ENCODE measurements at regions not wholly inside any gene's neighbourhood (a gene's known extent, or its start where the extent isn't known, plus 50 kb on each side); places are given as distances from the start of the nearest gene placed in this dataset.

- no peak for TF ChIP-seq EZH2 (IDR thresholded peaks at IDR 0.05; ENCODE audit: low read depth)
- TF ChIP-seq, protein P1, sequence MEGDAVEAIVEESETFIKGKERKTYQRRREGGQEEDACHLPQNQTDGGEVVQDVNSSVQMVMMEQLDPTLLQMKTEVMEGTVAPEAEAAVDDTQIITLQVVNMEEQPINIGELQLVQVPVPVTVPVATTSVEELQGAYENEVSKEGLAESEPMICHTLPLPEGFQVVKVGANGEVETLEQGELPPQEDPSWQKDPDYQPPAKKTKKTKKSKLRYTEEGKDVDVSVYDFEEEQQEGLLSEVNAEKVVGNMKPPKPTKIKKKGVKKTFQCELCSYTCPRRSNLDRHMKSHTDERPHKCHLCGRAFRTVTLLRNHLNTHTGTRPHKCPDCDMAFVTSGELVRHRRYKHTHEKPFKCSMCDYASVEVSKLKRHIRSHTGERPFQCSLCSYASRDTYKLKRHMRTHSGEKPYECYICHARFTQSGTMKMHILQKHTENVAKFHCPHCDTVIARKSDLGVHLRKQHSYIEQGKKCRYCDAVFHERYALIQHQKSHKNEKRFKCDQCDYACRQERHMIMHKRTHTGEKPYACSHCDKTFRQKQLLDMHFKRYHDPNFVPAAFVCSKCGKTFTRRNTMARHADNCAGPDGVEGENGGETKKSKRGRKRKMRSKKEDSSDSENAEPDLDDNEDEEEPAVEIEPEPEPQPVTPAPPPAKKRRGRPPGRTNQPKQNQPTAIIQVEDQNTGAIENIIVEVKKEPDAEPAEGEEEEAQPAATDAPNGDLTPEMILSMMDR (conservative IDR thresholded peaks at IDR 0.05), result no peak
Measured at GRCh38 chr2:71992036-71992435, 155.6 kb downstream of the CYP26B1 start.

All from PC-9 (cell line).